ENCODE measurements at regions not wholly inside any gene's neighbourhood (a gene's known extent, or its start where the extent isn't known, plus 50 kb on each side); places are given as distances from the start of the nearest gene placed in this dataset.
A peak's percentile ranks its signal among the peaks of the same experiment; 100 is the strongest.

- H3K4me3 ChIP-seq (ENCODE audit: low read depth, low read length) = no peak overlapping the region
- TF ChIP-seq CTCF (conservative IDR thresholded peaks at IDR 0.05; ENCODE audit: low read depth, low read length) = no peak
- DNase-seq (ENCODE audit: low read depth) = no peak
Observed at GRCh38 chr7:46032353-46032752, 111.3 kb upstream of the IGFBP3 start.

GRCh38 chr7:46029111-46029704, 108.1 kb upstream of the IGFBP3 start:
- TF ChIP-seq CTCF (conservative IDR thresholded peaks at IDR 0.05; ENCODE audit: low read depth, low read length) = no peak
- H3K4me3 ChIP-seq (ENCODE audit: low read depth, low read length) = no peak overlapping the region
- peak; percentile 21 for DNase-seq (ENCODE audit: low read depth)

GRCh38 chr7:46028246-46028645, 107.2 kb upstream of the IGFBP3 start:
- DNase-seq (ENCODE audit: low read depth) = no peak

DNA sequence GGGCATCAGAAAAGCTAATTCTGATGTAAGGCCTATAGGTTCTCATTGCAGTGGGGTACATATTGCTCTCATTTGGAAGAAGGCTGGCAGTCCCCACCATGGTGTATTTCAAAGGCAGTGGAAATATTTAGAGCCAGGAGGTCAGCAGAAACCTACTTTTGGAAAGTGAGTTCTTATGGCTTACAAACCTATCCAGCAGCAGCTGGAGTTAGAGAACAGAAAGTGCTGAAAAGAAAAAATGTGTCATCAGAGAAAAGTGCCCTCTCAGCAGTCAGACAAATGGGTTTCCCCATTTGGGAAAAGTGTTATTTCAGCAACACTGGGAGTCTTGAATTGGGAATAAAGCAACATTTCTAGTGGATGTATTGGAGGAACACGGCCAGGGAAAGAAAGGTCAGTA, 105.7 kb upstream of the IGFBP3 start:
- no peak for TF ChIP-seq CTCF (conservative IDR thresholded peaks at IDR 0.05; ENCODE audit: low read depth, low read length)
- DNase-seq (ENCODE audit: low read depth) = no peak
- H3K4me3 ChIP-seq (ENCODE audit: low read depth, low read length) = no peak overlapping the region

More at GRCh38 chr7:46028246-46028645, 107.2 kb upstream of the IGFBP3 start:
- H3K4me3 ChIP-seq (ENCODE audit: low read depth, low read length) = no peak overlapping the region
- no peak for TF ChIP-seq CTCF (conservative IDR thresholded peaks at IDR 0.05; ENCODE audit: low read depth, low read length)

DNA sequence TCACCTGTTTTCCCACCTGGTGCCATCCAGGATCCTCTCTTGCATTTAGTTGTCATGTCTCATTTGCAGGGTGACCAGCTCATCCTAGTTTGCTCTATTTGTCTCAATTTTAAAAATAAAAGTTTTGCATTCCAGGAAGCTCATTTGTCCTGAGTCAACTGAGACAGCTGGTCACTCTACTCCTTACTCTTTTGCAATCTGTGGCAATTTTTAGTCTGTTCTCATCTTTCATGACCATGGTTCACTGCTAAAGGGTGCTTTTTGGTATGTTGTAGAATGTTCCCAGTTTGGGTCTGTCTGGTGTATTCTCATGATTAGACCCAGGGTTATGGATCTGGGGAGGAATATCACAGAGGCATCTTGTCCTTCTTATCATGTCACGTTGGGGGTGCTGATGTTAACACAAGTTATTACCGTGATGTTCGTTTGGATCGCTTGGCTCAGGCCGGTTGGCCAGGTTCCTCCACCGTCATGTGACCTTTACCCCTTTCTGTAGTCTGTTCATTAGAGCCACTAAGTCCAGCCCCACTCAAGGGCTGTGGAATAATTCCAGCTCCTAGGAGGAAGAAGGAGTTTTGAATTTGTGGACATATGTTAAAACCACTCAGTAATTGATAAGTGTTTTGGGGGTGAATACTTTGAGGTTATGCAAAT, 103.3 kb upstream of the IGFBP3 start:
- no peak for DNase-seq (ENCODE audit: low read depth)
- H3K4me3 ChIP-seq (ENCODE audit: low read depth, low read length) = no peak overlapping the region
- TF ChIP-seq CTCF (conservative IDR thresholded peaks at IDR 0.05; ENCODE audit: low read depth, low read length) = no peak

DNA sequence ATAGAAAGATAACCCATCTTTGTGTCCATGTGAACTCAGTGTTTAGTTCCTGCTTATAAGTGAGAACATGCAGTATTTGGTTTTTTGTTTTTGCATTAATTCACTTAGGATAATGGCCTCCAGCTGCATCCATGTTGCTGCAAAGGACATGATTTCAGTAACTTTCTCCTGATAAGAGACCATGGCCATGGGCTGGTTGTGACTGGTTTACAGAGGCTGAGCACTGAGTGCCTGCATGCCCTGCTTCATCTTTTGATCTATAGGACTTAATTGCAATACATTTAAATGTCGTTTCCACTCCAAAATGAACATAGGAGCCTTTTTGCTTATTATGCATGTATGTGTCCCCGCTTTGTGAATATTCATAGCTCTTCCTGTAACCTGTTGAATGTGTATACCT, 101.3 kb upstream of the IGFBP3 start:
- H3K4me3 ChIP-seq (ENCODE audit: low read depth, low read length) = no peak overlapping the region
- TF ChIP-seq CTCF (conservative IDR thresholded peaks at IDR 0.05; ENCODE audit: low read depth, low read length) = no peak
- DNase-seq (ENCODE audit: low read depth) = no peak
